Pancreas (tissue), 10 donors: ENCODE measurements at regions not wholly inside any gene's neighbourhood (a gene's known extent, or its start where the extent isn't known, plus 50 kb on each side); places are given as distances from the start of the nearest gene placed in this dataset.

Source experiments
- ATAC-seq, 4 donors: fragments of 200-7000 bp; cut with Tn5 transposase; one replicate each; pipeline versions ENCODE4 v1.8.0 to v1.9.1; 2020; ENCODE audit warnings: mild to moderate bottlenecking in 4 of 4, moderate library complexity in 4 of 4
- DNase-seq, 6 donors: peaks; one replicate each; pipeline ENCODE4 v3.0.0-alpha.2; 2020
- FAIRE-seq: peaks from 2 replicates; lab custom pipeline; 2012; peaks lifted over from hg19 to GRCh38; lab: Jason Lieb, UNC
- H3K27ac ChIP-seq, 4 donors: fragments of 200-600 bp; sonication (generic); 1 replicate in 3 of 4; 2 replicates in 1 of 4; pipeline versions ENCODE4 v1.5.0 to v1.8.0; 2020
- H3K27me3 ChIP-seq, 4 donors: fragments of 200-600 bp; one replicate each; pipeline ENCODE4 v1.8.0; 2021
- H3K36me3 ChIP-seq, 3 donors: fragments of 200-600 bp; sonication (generic) in 1 of 3; one replicate each; pipeline versions ENCODE4 v1.5.0 to v1.8.0; 2020 to 2021
- H3K4me1 ChIP-seq, 3 donors: fragments of 200-600 bp; one replicate each; pipeline ENCODE4 v1.8.0; 2021
- H3K4me3 ChIP-seq, 4 donors: fragments of 200-600 bp; sonication (generic) in 2 of 4; one replicate each; pipeline versions ENCODE4 v1.5.0 to v1.8.0; 2020 to 2021
- H3K9me3 ChIP-seq, 4 donors: fragments of 200-600 bp; one replicate each; pipeline ENCODE4 v1.8.0; 2021
- WGBS, 2 donors: extraction: QIAGEN DNeasy Blood & Tissue Kit; methylation state at CpG; one replicate each; pipeline ENCODE4 v1.1.7; 2013; 5-methylcytosine and 5-hydroxymethylcytosine counted together
- intact Hi-C, 3 donors: fragments of 100-400 bp; cut with DNase I; formaldehyde crosslinking; loops; one replicate each; pipeline versions ENCODE4 v1.11.1 to v1.14.2; 2022
- TF ChIP-seq, protein P1 (sequence below), 4 donors: fragments of 200-600 bp; sonication (generic) in 3 of 4; IDR thresholded peaks; one replicate each; pipeline versions ENCODE4 v1.5.0 to v1.8.0; 2021; ENCODE audit warnings: antibody characterized with exemption in 4 of 4
- donor health status: healthy with polysubstance abuse.
- donor health status: DM: no; HTN: no; CAD: no; lungs with moderate emphysema.
- donor health status: DM: no; HTN: no; CAD: no.
- donor health status: control.
- donor health status: control.
- donor health status: Bipolar disorder and iron deficiency.
- donor health status: DM: yes; HTN: yes; CAD: no.
- donor health status: DM: no; HTN: no; CAD: no.
- donor health status: DM: no; HTN: no; CAD: no.
- donor health status: DM: yes; HTN: yes; CAD: no.

DNA sequence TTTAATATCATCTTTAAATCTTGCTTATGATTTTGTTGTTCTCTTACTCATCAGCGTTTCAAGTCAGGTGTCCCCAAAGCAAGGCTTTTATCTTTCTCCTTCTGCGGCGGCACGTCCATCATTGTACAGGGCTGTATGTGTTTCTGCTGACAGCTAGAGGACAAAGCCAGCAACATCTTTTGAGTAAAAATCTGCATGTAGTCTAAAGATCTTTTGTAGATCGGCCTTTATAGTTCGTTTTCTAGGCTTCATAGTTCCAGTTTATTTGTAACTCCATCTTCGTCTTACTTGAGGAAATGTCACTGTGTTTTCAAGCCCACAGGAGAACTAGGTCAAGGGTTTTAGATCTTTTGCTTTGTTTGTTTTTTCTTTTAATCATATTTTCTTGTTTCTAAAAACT lies 211.4 kb upstream of the TOPAZ1 start:
- DNase-seq = no peak
- no peaks in the 10 kb centered on the region for H3K9me3 ChIP-seq
- H3K27me3 ChIP-seq = no peaks in the 10 kb centered on the region
- no peak for FAIRE-seq
- no peaks in the 10 kb centered on the region for H3K36me3 ChIP-seq
- H3K4me3 ChIP-seq = no peak overlapping the region
- no peak for ATAC-seq
- intact Hi-C loops = no loop called here
- TF ChIP-seq, protein P1, sequence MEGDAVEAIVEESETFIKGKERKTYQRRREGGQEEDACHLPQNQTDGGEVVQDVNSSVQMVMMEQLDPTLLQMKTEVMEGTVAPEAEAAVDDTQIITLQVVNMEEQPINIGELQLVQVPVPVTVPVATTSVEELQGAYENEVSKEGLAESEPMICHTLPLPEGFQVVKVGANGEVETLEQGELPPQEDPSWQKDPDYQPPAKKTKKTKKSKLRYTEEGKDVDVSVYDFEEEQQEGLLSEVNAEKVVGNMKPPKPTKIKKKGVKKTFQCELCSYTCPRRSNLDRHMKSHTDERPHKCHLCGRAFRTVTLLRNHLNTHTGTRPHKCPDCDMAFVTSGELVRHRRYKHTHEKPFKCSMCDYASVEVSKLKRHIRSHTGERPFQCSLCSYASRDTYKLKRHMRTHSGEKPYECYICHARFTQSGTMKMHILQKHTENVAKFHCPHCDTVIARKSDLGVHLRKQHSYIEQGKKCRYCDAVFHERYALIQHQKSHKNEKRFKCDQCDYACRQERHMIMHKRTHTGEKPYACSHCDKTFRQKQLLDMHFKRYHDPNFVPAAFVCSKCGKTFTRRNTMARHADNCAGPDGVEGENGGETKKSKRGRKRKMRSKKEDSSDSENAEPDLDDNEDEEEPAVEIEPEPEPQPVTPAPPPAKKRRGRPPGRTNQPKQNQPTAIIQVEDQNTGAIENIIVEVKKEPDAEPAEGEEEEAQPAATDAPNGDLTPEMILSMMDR (IDR thresholded peaks at IDR 0.05) = no peak
- no peak overlapping the region for H3K27ac ChIP-seq
- WGBS, 2 donors = 77 to 84% methylated on average over 7 of the region's 7 CpGs
- H3K4me1 ChIP-seq = no peaks in the 10 kb centered on the region

DNA sequence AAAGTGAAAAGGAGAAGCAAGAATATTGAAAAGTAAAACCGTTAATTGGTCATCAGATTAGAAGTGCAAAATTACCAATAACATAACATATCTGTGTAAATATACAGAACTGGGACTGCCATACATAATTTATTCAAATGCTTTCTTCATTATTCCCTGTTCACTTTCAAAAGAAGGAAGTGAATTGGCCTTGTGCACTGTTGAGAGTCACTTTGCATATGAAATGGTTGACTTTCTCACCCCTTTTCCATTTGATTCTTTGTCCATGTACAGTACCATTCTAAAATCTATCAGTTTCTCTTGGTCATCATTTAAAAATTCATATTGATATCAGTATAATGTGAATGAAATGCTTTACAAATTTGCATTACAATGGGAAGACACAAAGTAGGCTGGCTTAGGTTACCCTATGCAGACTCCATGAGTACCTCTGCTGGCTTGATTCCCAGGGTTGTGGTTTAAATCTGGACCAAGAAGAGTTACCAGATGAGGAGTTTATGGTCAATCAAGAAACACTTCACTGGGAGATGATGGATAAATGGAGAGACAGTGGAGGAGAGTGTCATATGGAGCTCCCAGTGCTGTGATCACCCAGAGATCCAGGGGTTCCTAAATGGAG lies 210.9 kb upstream of the TOPAZ1 start:
- Histone ChIP-seq H3K9me3 (no peaks in the 10 kb centered on the region), H3K27ac (no peak overlapping the region), H3K27me3 (no peaks in the 10 kb centered on the region), H3K4me1 (no peaks in the 10 kb centered on the region), H3K36me3 (no peaks in the 10 kb centered on the region), H3K4me3 (no peak overlapping the region)
- WGBS, 2 donors = 64 to 74% methylated on average over 1 of the region's 1 CpG
- FAIRE-seq = no peak
- intact Hi-C loops = no loop called here
- no peak for ATAC-seq
- no peak for DNase-seq
- TF ChIP-seq, protein P1 (IDR thresholded peaks at IDR 0.05) = no peak

- no peaks in the 10 kb centered on the region for H3K36me3 ChIP-seq
- no peaks in the 10 kb centered on the region for H3K9me3 ChIP-seq
- WGBS, 2 donors = 74 to 82% methylated on average over 16 of the region's 16 CpGs
- no peaks in the 10 kb centered on the region for H3K4me1 ChIP-seq
- DNase-seq (no peak), FAIRE-seq (no peak), ATAC-seq (no peak)
- H3K27me3 ChIP-seq = no peaks in the 10 kb centered on the region
- intact Hi-C loops = no loop called here
- H3K27ac ChIP-seq = no peak overlapping the region
- no peak overlapping the region for H3K4me3 ChIP-seq
- TF ChIP-seq, protein P1 (IDR thresholded peaks at IDR 0.05) = no peak
These were observed 210.0 kb upstream of the TOPAZ1 start for GRCh38 chr3:44031387-44032380.

DNA sequence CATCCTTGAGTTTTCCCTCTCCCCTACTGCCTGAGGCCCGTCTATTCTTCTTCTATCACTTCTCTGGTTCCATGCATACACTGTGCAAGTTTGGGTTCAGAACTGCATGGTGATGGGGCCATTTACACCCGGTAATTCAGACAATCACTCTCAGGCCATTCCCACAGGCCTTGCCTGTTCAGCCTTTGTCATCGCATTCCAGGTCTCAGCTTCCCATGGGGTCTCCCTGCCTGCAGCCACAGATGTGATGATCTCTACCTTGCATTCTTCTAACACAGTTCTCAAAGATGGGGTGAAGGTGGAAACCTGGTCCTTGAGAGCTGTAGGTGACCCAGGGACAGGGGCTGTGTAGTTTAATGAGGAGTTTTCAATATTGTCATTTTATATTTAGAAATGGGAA lies 209.2 kb upstream of the TOPAZ1 start:
- Histone ChIP-seq H3K9me3 (no peaks in the 10 kb centered on the region), H3K4me1 (no peaks in the 10 kb centered on the region), H3K36me3 (no peaks in the 10 kb centered on the region), H3K27ac (no peak overlapping the region), H3K27me3 (no peaks in the 10 kb centered on the region), H3K4me3 (no peak overlapping the region)
- WGBS, 2 donors = 70 to 76% methylated on average over 3 of the region's 3 CpGs
- intact Hi-C loops = no loop called here
- ATAC-seq (no peak), DNase-seq (no peak), FAIRE-seq (no peak)
- TF ChIP-seq, protein P1 (IDR thresholded peaks at IDR 0.05) = no peak
